NCI-H1092 (cell line): ENCODE measurements at regions not wholly inside any gene's neighbourhood (a gene's known extent, or its start where the extent isn't known, plus 50 kb on each side); places are given as distances from the start of the nearest gene placed in this dataset.

ENCODE experiments used
- DNase-seq: peaks from one replicate; lab custom pipeline; 2025; lab: John Stamatoyannopoulos, UW

- no peak for DNase-seq
These were observed 60.1 kb upstream of the SLC30A5 start for GRCh38 chr5:69033690-69034089.

GRCh38 chr5:69034898-69035297 is 58.9 kb upstream of the SLC30A5 start:
- no peak for DNase-seq

GRCh38 chr5:69035665-69036064 is 58.1 kb upstream of the SLC30A5 start:
- no peak for DNase-seq

- no peak for DNase-seq
These were observed 55.3 kb upstream of the SLC30A5 start for GRCh38 chr5:69038539-69038938.

- DNase-seq, result no peak
These were observed 54.0 kb upstream of the SLC30A5 start for GRCh38 chr5:69039829-69040228.

- no peak for DNase-seq
These were observed 51.3 kb upstream of the SLC30A5 start for GRCh38 chr5:69042500-69042899.

- DNase-seq, result peak; percentile 56
These were observed 50.7 kb upstream of the SLC30A5 start for GRCh38 chr5:69042915-69043654.

GRCh38 chr5:69043655-69043996 is 50.2 kb upstream of the SLC30A5 start:
- DNase-seq, result no peak
